ENCODE measurements at regions not wholly inside any gene's neighbourhood (a gene's known extent, or its start where the extent isn't known, plus 50 kb on each side); places are given as distances from the start of the nearest gene placed in this dataset.

DNA sequence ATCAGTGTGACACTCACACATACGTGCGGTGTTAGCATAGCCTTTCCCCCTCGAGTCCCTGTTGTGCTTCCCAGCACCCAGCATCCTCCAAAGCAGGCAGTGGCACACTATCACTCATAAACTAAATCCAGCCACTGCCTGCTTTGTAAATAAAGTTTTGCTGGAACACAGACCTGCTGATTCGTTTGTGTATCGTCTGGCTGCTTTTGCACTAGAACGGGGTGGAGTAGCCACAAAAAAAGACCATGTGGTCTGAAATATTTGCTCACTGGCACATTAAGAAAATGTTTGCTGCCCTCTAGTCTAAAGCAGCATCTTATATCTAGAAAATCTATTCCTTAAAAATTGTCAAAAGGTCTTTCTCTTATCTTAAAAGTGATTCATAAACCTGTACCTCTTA, 341.2 kb upstream of the ZFHX3 start (continued):
- TF ChIP-seq, protein P1, sequence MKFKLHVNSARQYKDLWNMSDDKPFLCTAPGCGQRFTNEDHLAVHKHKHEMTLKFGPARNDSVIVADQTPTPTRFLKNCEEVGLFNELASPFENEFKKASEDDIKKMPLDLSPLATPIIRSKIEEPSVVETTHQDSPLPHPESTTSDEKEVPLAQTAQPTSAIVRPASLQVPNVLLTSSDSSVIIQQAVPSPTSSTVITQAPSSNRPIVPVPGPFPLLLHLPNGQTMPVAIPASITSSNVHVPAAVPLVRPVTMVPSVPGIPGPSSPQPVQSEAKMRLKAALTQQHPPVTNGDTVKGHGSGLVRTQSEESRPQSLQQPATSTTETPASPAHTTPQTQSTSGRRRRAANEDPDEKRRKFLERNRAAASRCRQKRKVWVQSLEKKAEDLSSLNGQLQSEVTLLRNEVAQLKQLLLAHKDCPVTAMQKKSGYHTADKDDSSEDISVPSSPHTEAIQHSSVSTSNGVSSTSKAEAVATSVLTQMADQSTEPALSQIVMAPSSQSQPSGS (IDR thresholded peaks at IDR 0.05; ENCODE audit: low read length), result no peak

All from H1 (cell line).